Tibial nerve (tissue), 4 donors: ENCODE measurements at regions not wholly inside any gene's neighbourhood (a gene's known extent, or its start where the extent isn't known, plus 50 kb on each side); places are given as distances from the start of the nearest gene placed in this dataset.

Experiments used
- DNase-seq, 2 donors: peaks; one replicate each; pipeline ENCODE4 v3.0.0-alpha.2; 2019; ENCODE audit warnings: low spot score in 2 of 2
- H3K27ac ChIP-seq, 4 donors: fragments of 200-600 bp; sonication (generic) in 3 of 4; one replicate each; pipeline ENCODE4 v1.5.1; 2017 to 2019; ENCODE audit warnings: mild to moderate bottlenecking in 1 of 4
- H3K27me3 ChIP-seq, 2 donors: fragments of 200-600 bp; sonication (generic) in 1 of 2; one replicate each; pipeline versions ENCODE4 v1.5.1 to v1.6.0; 2017 to 2019
- H3K36me3 ChIP-seq, 3 donors: fragments of 200-600 bp; sonication (generic); one replicate each; pipeline ENCODE4 v1.5.1; 2018 to 2019
- H3K4me1 ChIP-seq, 4 donors: fragments of 200-600 bp; sonication (generic) in 3 of 4; one replicate each; pipeline ENCODE4 v1.5.1; 2017 to 2019
- H3K4me3 ChIP-seq, 4 donors: fragments of 200-600 bp; sonication (generic) in 3 of 4; one replicate each; pipeline ENCODE4 v1.5.1; 2017 to 2019; ENCODE audit warnings: mild to moderate bottlenecking in 1 of 4, moderate library complexity in 1 of 4
- H3K9me3 ChIP-seq, 4 donors: fragments of 200-600 bp; sonication (generic) in 3 of 4; one replicate each; pipeline ENCODE4 v1.5.1; 2017 to 2019
- EP300 ChIP-seq, 2 donors: sonication (generic); formaldehyde crosslinking; IDR thresholded peaks; one replicate each; pipeline ENCODE4 v1.6.1; 2017; ENCODE audit warnings: antibody characterized with exemption in 2 of 2, mild to moderate bottlenecking in 1 of 2
- POLR2A ChIP-seq, 2 donors: fragments of 450-650 bp; IDR thresholded peaks; one replicate each; pipeline ENCODE4 v1.6.1; 2017; ENCODE audit warnings: antibody characterized with exemption in 2 of 2, mild to moderate bottlenecking in 2 of 2, moderate library complexity in 2 of 2
- WGBS, 2 donors: methylation state at CpG; one replicate each; pipeline ENCODE4 v1.1.5; 2018; 5-methylcytosine and 5-hydroxymethylcytosine counted together
- TF ChIP-seq, protein P1 (sequence below), 5 experiments: fragments of 200-600 bp in 3 of 5; fragments of 450-650 bp in 2 of 5; sonication (generic) in 3 of 5; IDR thresholded peaks; one replicate each; pipeline ENCODE4 v1.5.1; 2016 to 2019; ENCODE audit warnings: antibody characterized with exemption in 5 of 5, mild to moderate bottlenecking in 3 of 5, moderate library complexity in 2 of 5

- whole genome bisulfite sequencing, 2 donors = 58 to 93% methylated on average over 3 of the region's 3 CpGs
- H3K36me3 ChIP-seq = no peaks in the 10 kb centered on the region
- no peaks in the 10 kb centered on the region for H3K4me1 ChIP-seq
- DNase-seq = no peak
- no peaks in the 10 kb centered on the region for H3K27me3 ChIP-seq
- no peak overlapping the region for H3K4me3 ChIP-seq
- no peak overlapping the region for H3K27ac ChIP-seq
- no peak for TF ChIP-seq EP300 (IDR thresholded peaks at IDR 0.05)
- TF ChIP-seq POLR2A (IDR thresholded peaks at IDR 0.05) = no peak
- TF ChIP-seq, protein P1, sequence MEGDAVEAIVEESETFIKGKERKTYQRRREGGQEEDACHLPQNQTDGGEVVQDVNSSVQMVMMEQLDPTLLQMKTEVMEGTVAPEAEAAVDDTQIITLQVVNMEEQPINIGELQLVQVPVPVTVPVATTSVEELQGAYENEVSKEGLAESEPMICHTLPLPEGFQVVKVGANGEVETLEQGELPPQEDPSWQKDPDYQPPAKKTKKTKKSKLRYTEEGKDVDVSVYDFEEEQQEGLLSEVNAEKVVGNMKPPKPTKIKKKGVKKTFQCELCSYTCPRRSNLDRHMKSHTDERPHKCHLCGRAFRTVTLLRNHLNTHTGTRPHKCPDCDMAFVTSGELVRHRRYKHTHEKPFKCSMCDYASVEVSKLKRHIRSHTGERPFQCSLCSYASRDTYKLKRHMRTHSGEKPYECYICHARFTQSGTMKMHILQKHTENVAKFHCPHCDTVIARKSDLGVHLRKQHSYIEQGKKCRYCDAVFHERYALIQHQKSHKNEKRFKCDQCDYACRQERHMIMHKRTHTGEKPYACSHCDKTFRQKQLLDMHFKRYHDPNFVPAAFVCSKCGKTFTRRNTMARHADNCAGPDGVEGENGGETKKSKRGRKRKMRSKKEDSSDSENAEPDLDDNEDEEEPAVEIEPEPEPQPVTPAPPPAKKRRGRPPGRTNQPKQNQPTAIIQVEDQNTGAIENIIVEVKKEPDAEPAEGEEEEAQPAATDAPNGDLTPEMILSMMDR (IDR thresholded peaks at IDR 0.05) = no peak
- no peaks in the 10 kb centered on the region for H3K9me3 ChIP-seq
Observed at GRCh38 chr5:24862117-24862516, 217.3 kb upstream of the CDH10 start.

GRCh38 chr5:24855485-24855884 lies 210.7 kb upstream of the CDH10 start:
- Histone ChIP-seq H3K27ac (no peak overlapping the region), H3K4me3 (no peak overlapping the region), H3K9me3 (no peaks in the 10 kb centered on the region), H3K27me3 (no peaks in the 10 kb centered on the region), H3K4me1 (no peaks in the 10 kb centered on the region), H3K36me3 (no peaks in the 10 kb centered on the region)
- TF ChIP-seq EP300 (IDR thresholded peaks at IDR 0.05) (no peak), POLR2A (IDR thresholded peaks at IDR 0.05) (no peak)
- TF ChIP-seq, protein P1 (IDR thresholded peaks at IDR 0.05) = no peak
- 63 to 84% methylated on average over 4 of the region's 4 CpGs for WGBS, 2 donors
- DNase-seq = no peak

GRCh38 chr5:24854850-24855249 lies 210.1 kb upstream of the CDH10 start:
- Histone ChIP-seq H3K4me1 (no peaks in the 10 kb centered on the region), H3K4me3 (no peak overlapping the region), H3K27ac (no peak overlapping the region), H3K36me3 (no peaks in the 10 kb centered on the region), H3K9me3 (no peaks in the 10 kb centered on the region), H3K27me3 (no peaks in the 10 kb centered on the region)
- 88 to 96% methylated on average over 1 of the region's 1 CpG for WGBS, 2 donors
- no peak for DNase-seq
- TF ChIP-seq EP300 (IDR thresholded peaks at IDR 0.05) (no peak), POLR2A (IDR thresholded peaks at IDR 0.05) (no peak)
- TF ChIP-seq, protein P1 (IDR thresholded peaks at IDR 0.05) = no peak

DNA sequence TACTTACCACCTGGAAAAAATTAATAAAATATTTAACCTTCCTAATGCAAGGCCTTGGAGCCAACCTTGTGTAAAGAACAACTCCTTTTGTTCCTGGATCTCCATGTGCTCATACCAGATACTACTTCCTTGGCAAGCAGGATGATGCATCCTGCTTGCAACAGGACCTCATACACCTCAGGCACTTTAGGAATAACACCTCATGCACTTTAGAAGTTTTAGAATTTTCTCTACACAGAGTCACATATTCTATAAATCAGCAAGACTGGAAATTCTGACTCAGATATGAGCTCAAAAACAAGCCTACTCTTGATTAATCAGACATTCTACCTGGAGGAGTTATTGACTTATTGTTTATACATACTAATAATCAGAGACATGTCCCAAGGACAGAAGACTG lies 209.6 kb upstream of the CDH10 start:
- DNase-seq = no peak
- Histone ChIP-seq H3K4me3 (no peak overlapping the region), H3K9me3 (no peaks in the 10 kb centered on the region), H3K4me1 (no peaks in the 10 kb centered on the region), H3K27me3 (no peaks in the 10 kb centered on the region), H3K27ac (no peak overlapping the region), H3K36me3 (no peaks in the 10 kb centered on the region)
- TF ChIP-seq, protein P1 (IDR thresholded peaks at IDR 0.05) = no peak
- TF ChIP-seq EP300 (IDR thresholded peaks at IDR 0.05) = no peak
- TF ChIP-seq POLR2A (IDR thresholded peaks at IDR 0.05) = no peak

DNA sequence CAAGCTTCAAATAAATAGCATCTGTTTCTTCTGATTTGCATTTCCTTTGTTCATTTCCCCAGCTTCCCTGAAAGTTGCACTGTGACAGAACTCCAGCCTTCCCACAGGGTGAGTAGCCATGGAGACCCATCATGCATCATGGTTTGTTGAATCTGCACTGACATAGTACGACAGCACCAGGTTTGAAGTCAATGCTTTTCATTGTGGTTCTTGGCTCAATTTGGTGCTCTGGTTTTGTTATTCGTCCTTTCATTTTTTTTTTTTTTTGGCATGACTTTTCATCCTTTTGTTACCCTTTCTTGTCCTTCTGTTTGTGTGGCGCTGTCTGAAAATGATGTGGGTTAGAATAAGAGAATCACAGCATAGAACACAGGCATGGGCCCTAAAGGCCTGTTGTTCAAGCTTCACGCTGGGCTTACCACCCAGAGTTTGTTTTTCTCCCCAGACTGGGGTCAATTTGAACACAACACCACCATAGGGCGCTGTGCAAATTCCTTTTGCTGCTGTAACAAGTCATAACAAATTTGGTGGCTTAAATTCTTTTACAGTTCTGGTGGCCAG lies 206.2 kb upstream of the CDH10 start:
- WGBS, 2 donors = 70 to 75% methylated on average over 5 of the region's 5 CpGs
- no peak for DNase-seq
- H3K4me1 ChIP-seq = no peaks in the 10 kb centered on the region
- H3K27me3 ChIP-seq = no peaks in the 10 kb centered on the region
- TF ChIP-seq POLR2A (IDR thresholded peaks at IDR 0.05) = no peak
- TF ChIP-seq, protein P1 (IDR thresholded peaks at IDR 0.05) = no peak
- no peak for TF ChIP-seq EP300 (IDR thresholded peaks at IDR 0.05)
- peaks cover 0 to 4% (median 0%) of the 10 kb centered on the region in 4 donors for H3K9me3 ChIP-seq
- H3K4me3 ChIP-seq = no peak overlapping the region
- no peaks in the 10 kb centered on the region for H3K36me3 ChIP-seq
- H3K27ac ChIP-seq = no peak overlapping the region
